ENCODE measurements at regions not wholly inside any gene's neighbourhood (a gene's known extent, or its start where the extent isn't known, plus 50 kb on each side); places are given as distances from the start of the nearest gene placed in this dataset.

DNA sequence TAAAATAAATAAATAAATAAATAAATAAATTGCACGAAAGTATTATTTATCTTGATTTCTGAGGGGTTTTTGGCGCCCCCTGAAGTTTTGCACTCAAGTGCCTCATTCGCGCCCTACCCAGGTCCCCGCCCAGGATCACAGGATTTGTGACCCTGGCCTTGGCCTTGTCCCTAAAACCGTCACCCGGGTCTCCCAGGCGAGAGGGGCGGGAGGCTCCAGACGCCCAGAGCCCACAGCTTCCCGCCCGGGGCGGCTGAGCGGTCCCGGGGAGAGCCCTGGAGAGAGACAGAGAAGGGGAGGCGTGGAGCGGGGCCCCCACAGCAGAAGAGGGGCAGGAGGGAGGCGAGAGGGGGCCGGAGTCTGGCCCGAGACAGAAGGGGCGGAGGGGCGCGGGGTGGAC, 91.8 kb upstream of the CASZ1 start:
- TF ChIP-seq, protein P1, sequence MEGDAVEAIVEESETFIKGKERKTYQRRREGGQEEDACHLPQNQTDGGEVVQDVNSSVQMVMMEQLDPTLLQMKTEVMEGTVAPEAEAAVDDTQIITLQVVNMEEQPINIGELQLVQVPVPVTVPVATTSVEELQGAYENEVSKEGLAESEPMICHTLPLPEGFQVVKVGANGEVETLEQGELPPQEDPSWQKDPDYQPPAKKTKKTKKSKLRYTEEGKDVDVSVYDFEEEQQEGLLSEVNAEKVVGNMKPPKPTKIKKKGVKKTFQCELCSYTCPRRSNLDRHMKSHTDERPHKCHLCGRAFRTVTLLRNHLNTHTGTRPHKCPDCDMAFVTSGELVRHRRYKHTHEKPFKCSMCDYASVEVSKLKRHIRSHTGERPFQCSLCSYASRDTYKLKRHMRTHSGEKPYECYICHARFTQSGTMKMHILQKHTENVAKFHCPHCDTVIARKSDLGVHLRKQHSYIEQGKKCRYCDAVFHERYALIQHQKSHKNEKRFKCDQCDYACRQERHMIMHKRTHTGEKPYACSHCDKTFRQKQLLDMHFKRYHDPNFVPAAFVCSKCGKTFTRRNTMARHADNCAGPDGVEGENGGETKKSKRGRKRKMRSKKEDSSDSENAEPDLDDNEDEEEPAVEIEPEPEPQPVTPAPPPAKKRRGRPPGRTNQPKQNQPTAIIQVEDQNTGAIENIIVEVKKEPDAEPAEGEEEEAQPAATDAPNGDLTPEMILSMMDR (IDR thresholded peaks at IDR 0.05): no peak
- TF ChIP-seq POLR2A (IDR thresholded peaks at IDR 0.05): no peak
- TF ChIP-seq POLR2AphosphoS5 (IDR thresholded peaks at IDR 0.05): no peak
